ENCODE measurements at regions not wholly inside any gene's neighbourhood (a gene's known extent, or its start where the extent isn't known, plus 50 kb on each side); places are given as distances from the start of the nearest gene placed in this dataset.

DNA sequence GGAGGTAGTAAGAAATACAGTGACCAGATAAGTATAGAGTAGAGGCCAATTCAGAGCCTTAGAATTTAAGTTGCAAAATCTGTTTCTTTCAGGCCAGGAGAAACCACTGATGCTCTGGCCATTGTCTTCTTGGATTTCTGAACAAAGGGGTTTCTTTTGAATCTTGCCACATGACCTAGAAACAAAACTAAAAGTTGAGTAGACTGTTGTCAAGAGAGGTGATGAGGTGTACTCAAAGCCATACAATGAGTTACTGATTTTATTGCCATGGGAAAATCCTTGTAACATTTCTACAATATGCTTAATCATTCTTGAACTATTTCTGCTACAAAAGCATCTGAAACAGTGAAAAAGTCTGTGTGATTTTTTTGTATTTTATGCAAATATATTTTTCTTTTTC lies 881.3 kb downstream of the CDH11 start:
- Histone ChIP-seq H3K36me3 (ENCODE audit: control insufficient read depth in 2 of 2, extremely low read depth in 1 of 2, insufficient read depth in 2 of 2, low read length in 2 of 2) (no peaks in the 10 kb centered on the region), H3K79me2 (ENCODE audit: control insufficient read depth, insufficient read depth, low read length) (no peaks in the 10 kb centered on the region), H3K9ac (ENCODE audit: control insufficient read depth, extremely low read depth, insufficient read depth, low read length) (no peak overlapping the region), H2AFZ (ENCODE audit: control insufficient read depth, low read length) (no peak overlapping the region), H3K9me3 (ENCODE audit: control insufficient read depth, low read depth, low read length) (no peaks in the 10 kb centered on the region), H3K4me3 (ENCODE audit: control insufficient read depth in 2 of 3, extremely low read depth in 1 of 3, insufficient read depth in 2 of 3, low read depth in 1 of 3, low read length in 3 of 3) (no peak overlapping the region), H3K9me1 (ENCODE audit: control insufficient read depth, extremely low read depth, insufficient read depth, low read length) (no peaks in the 10 kb centered on the region), H3K27ac (ENCODE audit: control insufficient read depth, insufficient read depth, low read length) (no peak overlapping the region), H4K20me1 (ENCODE audit: control insufficient read depth, extremely low read depth, insufficient read depth, low read length) (no peaks in the 10 kb centered on the region), H3K27me3 (ENCODE audit: control insufficient read depth, extremely low read depth, insufficient read depth, low read length) (no peaks in the 10 kb centered on the region), H3K4me1 (ENCODE audit: control insufficient read depth, extremely low read depth, insufficient read depth, low read length) (no peaks in the 10 kb centered on the region), H3K4me2 (ENCODE audit: control insufficient read depth, extremely low read depth, insufficient read depth, low read depth, low read length) (no peak overlapping the region)
- no peak for FAIRE-seq
- no peak for DNase-seq (ENCODE audit: low read depth, low spot score)
- dilution Hi-C loops (cut with MboI; ENCODE audit: extremely low pct_ligation_motif_present, low sequenced_read_pairs), result no loop called here
- TF ChIP-seq CTCF (optimal IDR thresholded peaks at IDR 0.05 in 1 of 3, IDR thresholded peaks at IDR 0.05 in 1 of 3, conservative IDR thresholded peaks at IDR 0.05 in 1 of 3; ENCODE audit: extremely low read depth in 1 of 3, insufficient read depth in 2 of 3, low read length in 3 of 3) (no peak), EZH2 (IDR thresholded peaks at IDR 0.05; ENCODE audit: low read length) (no peak)

- H3K9me1 ChIP-seq (ENCODE audit: control insufficient read depth, extremely low read depth, insufficient read depth, low read length), result no peaks in the 10 kb centered on the region
- TF ChIP-seq EZH2 (IDR thresholded peaks at IDR 0.05; ENCODE audit: low read length) (no peak), CTCF (optimal IDR thresholded peaks at IDR 0.05 in 1 of 3, IDR thresholded peaks at IDR 0.05 in 1 of 3, conservative IDR thresholded peaks at IDR 0.05 in 1 of 3; ENCODE audit: extremely low read depth in 1 of 3, insufficient read depth in 2 of 3, low read length in 3 of 3) (no peak)
- no peaks in the 10 kb centered on the region for H3K36me3 ChIP-seq (ENCODE audit: control insufficient read depth in 2 of 2, extremely low read depth in 1 of 2, insufficient read depth in 2 of 2, low read length in 2 of 2)
- no peaks in the 10 kb centered on the region for H3K27me3 ChIP-seq (ENCODE audit: control insufficient read depth, extremely low read depth, insufficient read depth, low read length)
- DNase-seq (ENCODE audit: low read depth, low spot score), result no peak
- no peak overlapping the region for H3K27ac ChIP-seq (ENCODE audit: control insufficient read depth, insufficient read depth, low read length)
- H3K79me2 ChIP-seq (ENCODE audit: control insufficient read depth, insufficient read depth, low read length), result no peaks in the 10 kb centered on the region
- no peak overlapping the region for H2AFZ ChIP-seq (ENCODE audit: control insufficient read depth, low read length)
- H3K4me3 ChIP-seq (ENCODE audit: control insufficient read depth in 2 of 3, extremely low read depth in 1 of 3, insufficient read depth in 2 of 3, low read depth in 1 of 3, low read length in 3 of 3), result no peak overlapping the region
- no peaks in the 10 kb centered on the region for H4K20me1 ChIP-seq (ENCODE audit: control insufficient read depth, extremely low read depth, insufficient read depth, low read length)
- H3K9me3 ChIP-seq (ENCODE audit: control insufficient read depth, low read depth, low read length), result no peaks in the 10 kb centered on the region
- FAIRE-seq, result no peak
- no peaks in the 10 kb centered on the region for H3K4me1 ChIP-seq (ENCODE audit: control insufficient read depth, extremely low read depth, insufficient read depth, low read length)
- no peak overlapping the region for H3K4me2 ChIP-seq (ENCODE audit: control insufficient read depth, extremely low read depth, insufficient read depth, low read depth, low read length)
- dilution Hi-C loops (cut with MboI; ENCODE audit: extremely low pct_ligation_motif_present, low sequenced_read_pairs), result no loop called here
- H3K9ac ChIP-seq (ENCODE audit: control insufficient read depth, extremely low read depth, insufficient read depth, low read length), result no peak overlapping the region
Observed at GRCh38 chr16:64238571-64238970, 883.3 kb downstream of the CDH11 start.

Measured in keratinocyte (primary cell).